PFSK-1 (cell line): ENCODE measurements at regions not wholly inside any gene's neighbourhood (a gene's known extent, or its start where the extent isn't known, plus 50 kb on each side); places are given as distances from the start of the nearest gene placed in this dataset.

Experiments used
- FOXP2 ChIP-seq: optimal IDR thresholded peaks from 2 replicates; pipeline ENCODE3; 2011; ENCODE audit warnings: borderline replicate concordance, control low read depth, inconsistent platforms; ENCODE audit not compliant: insufficient read depth; ENCODE audit errors: extremely low read length, extremely low read depth
- POLR2AphosphoS5 ChIP-seq: IDR thresholded peaks from 2 replicates; pipeline ENCODE4 v1.6.1; 2012; ENCODE audit warnings: low read depth, mild to moderate bottlenecking, control low read depth, low read length, moderate library complexity
- SIN3A ChIP-seq: IDR thresholded peaks from 2 replicates; pipeline ENCODE4 v1.6.1; 2012; ENCODE audit warnings: mild to moderate bottlenecking, low read length, moderate library complexity, borderline replicate concordance; ENCODE audit not compliant: insufficient read depth

DNA sequence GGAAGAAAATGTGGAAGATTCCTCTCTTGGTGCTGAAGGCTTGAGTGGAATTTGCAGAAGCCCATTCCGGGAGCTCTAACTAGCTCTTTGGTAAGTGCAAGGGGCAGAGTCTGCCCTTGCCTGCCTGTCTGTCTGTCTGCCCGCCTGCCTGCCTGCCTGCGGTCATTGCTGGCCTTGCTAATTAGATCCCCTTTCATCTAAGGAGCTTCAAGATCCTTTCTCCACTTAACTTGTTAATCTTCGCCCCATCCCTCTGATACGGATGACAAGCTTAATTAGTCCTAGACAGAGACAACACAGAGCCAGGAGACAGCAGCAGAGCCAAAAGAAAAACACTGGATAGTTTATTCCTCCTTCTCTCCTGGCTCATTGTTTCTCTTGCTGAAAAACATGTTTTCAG, 80.2 kb upstream of the GADD45A start:
- no peak for TF ChIP-seq POLR2AphosphoS5
- TF ChIP-seq SIN3A: no peak
- TF ChIP-seq FOXP2: no peak
